ENCODE measurements at regions not wholly inside any gene's neighbourhood (a gene's known extent, or its start where the extent isn't known, plus 50 kb on each side); places are given as distances from the start of the nearest gene placed in this dataset.

GRCh38 chr4:156608651-156609050 is 362.9 kb downstream of the PDGFC start:
- TF ChIP-seq CTCF (IDR thresholded peaks at IDR 0.05) (no peak), EZH2phosphoT487 (IDR thresholded peaks at IDR 0.05) (no peak), EZH2 (IDR thresholded peaks at IDR 0.05) (no peak)

Measured in neural progenitor cell (in vitro differentiated cells).